ENCODE measurements at regions not wholly inside any gene's neighbourhood (a gene's known extent, or its start where the extent isn't known, plus 50 kb on each side); places are given as distances from the start of the nearest gene placed in this dataset.

- FAIRE-seq = no peak
- Histone ChIP-seq H3K4me3 (ENCODE audit: extremely low read depth in 1 of 4, insufficient read depth in 2 of 4, low read depth in 3 of 4, low read length in 4 of 4) (no peak overlapping the region), H2BK12ac (ENCODE audit: low read depth, low read length) (no peak overlapping the region), H3K9ac (replicated peaks in 1 of 4; ENCODE audit: extremely low read depth in 1 of 4, low read depth in 3 of 4, low read length in 3 of 4) (no peak overlapping the region), H4K8ac (ENCODE audit: extremely low read depth, insufficient read depth, low read length) (no peak overlapping the region), H3K4ac (replicated peaks; ENCODE audit: insufficient read length, low read depth, low read length) (no peak overlapping the region), H2BK20ac (ENCODE audit: low read length) (no peak overlapping the region), H4K20me1 (replicated peaks in 1 of 2; ENCODE audit: control insufficient read depth in 1 of 2, insufficient read depth in 2 of 2, low read length in 2 of 2) (peaks cover 3 to 22% of the 10 kb centered on the region in 2 experiments), H4K5ac (ENCODE audit: insufficient read length, low read depth, low read length) (no peak overlapping the region), H3K4me2 (ENCODE audit: insufficient read depth in 1 of 2, low read depth in 2 of 2, low read length in 2 of 2) (no peak overlapping the region), H3K9me3 (ENCODE audit: insufficient read depth in 2 of 2, low read depth in 1 of 2, low read length in 1 of 2) (0 out of 4 replicates have a peak, but pooled peaks cover 0 to 4% of the 10 kb centered on the region in 2 experiments), H3K4me1 (replicated peaks in 1 of 4; ENCODE audit: control insufficient read depth in 3 of 4, insufficient read depth in 4 of 4, low read length in 3 of 4) (no peaks in the 10 kb centered on the region), H3K27me3 (replicated peaks in 1 of 4; ENCODE audit: control insufficient read depth in 3 of 4, extremely low read depth in 1 of 4, insufficient read depth in 3 of 4, low read length in 3 of 4) (no peaks in the 10 kb centered on the region; a peak in 1 of 7 replicates), H3K56ac (replicated peaks; ENCODE audit: insufficient read length, low read depth, low read length) (no peak overlapping the region), H2AK5ac (ENCODE audit: low read depth, low read length) (no peak overlapping the region), H3K23me2 (ENCODE audit: low read depth, low read length) (peaks cover 22% of the 10 kb centered on the region; the same call in 1 of the 2 replicates), H3K79me2 (ENCODE audit: control insufficient read depth in 1 of 2, insufficient read depth in 2 of 2, low read length in 2 of 2) (no peaks in the 10 kb centered on the region), H3K36me3 (ENCODE audit: control insufficient read depth in 2 of 4, insufficient read depth in 4 of 4, low read length in 3 of 4) (peaks cover 0 to 7% (median 0%) of the 10 kb centered on the region in 4 experiments; a peak in 1 of 8 replicates), H2BK15ac (ENCODE audit: low read length) (no peak overlapping the region), H3K23ac (ENCODE audit: insufficient read length) (no peak overlapping the region), H3K18ac (ENCODE audit: extremely low read depth, low read length) (no peak overlapping the region), H2BK5ac (ENCODE audit: low read depth, low read length) (no peak overlapping the region), H3K27ac (ENCODE audit: low read depth, low read length) (no peak overlapping the region), H3K79me1 (ENCODE audit: low read depth, low read length) (no peaks in the 10 kb centered on the region), H4K91ac (replicated peaks; ENCODE audit: insufficient read length, low read length) (no peak overlapping the region), H3K14ac (ENCODE audit: insufficient read length) (no peak overlapping the region), H2BK120ac (replicated peaks; ENCODE audit: low read depth, low read length) (no peak overlapping the region), H2AFZ (ENCODE audit: low read length) (no peak overlapping the region)
- ChIA-PET POLR2A (ENCODE audit: partially characterized antibody) (no interaction called here), CTCF (ENCODE audit: partially characterized antibody) (interaction anchor here (0.9 to 1.4 kb wide), 3 partner anchors 10 to 244 kb away, joined by 3 read pairs; no protein-coding TSS in a partner anchor)
- no peak for TF ChIP-seq SP2 (IDR thresholded peaks at IDR 0.05; ENCODE audit: low read length)
- TF ChIP-seq JUND (IDR thresholded peaks at IDR 0.05; ENCODE audit: low read length) = no peak
- no peak for TF ChIP-seq TBP (IDR thresholded peaks at IDR 0.05; ENCODE audit: low read depth, low read length)
- TF ChIP-seq BRCA1 (IDR thresholded peaks at IDR 0.05; ENCODE audit: low read depth, low read length) = no peak
- TF ChIP-seq SP1 (IDR thresholded peaks at IDR 0.05; ENCODE audit: low read depth, low read length) = no peak
- no peak for TF ChIP-seq RAD21 (IDR thresholded peaks at IDR 0.05 in 1 of 2, conservative IDR thresholded peaks at IDR 0.05 in 1 of 2; ENCODE audit: low read depth in 2 of 2, low read length in 2 of 2)
- TF ChIP-seq TAF7 (optimal IDR thresholded peaks at IDR 0.05; ENCODE audit: borderline replicate concordance, low read depth, low read length) = no peak
- TF ChIP-seq NRF1 (IDR thresholded peaks at IDR 0.05; ENCODE audit: low read depth, low read length) = no peak
- no peak for TF ChIP-seq SIX5 (IDR thresholded peaks at IDR 0.05; ENCODE audit: low read depth, low read length)
- TF ChIP-seq KDM5A (IDR thresholded peaks at IDR 0.05; ENCODE audit: low read length) = no peak
- no peak for TF ChIP-seq CBX5 (IDR thresholded peaks at IDR 0.05; ENCODE audit: low read depth, low read length)
- no peak for TF ChIP-seq GTF2F1 (IDR thresholded peaks at IDR 0.05; ENCODE audit: borderline replicate concordance, low read depth, low read length)
- TF ChIP-seq CTBP2 (IDR thresholded peaks at IDR 0.05; ENCODE audit: borderline replicate concordance, insufficient read depth, insufficient read length, low read length) = no peak
- no peak for TF ChIP-seq TEAD4 (IDR thresholded peaks at IDR 0.05; ENCODE audit: low read depth, low read length)
- TF ChIP-seq SRF (IDR thresholded peaks at IDR 0.05; ENCODE audit: low read depth, low read length) = no peak
- DNase-seq (ENCODE audit: low read depth in 1 of 2, low spot score in 2 of 2) = no peak
- WGBS, 2 experiments (ENCODE audit: extremely low coverage in 1 of 2, insufficient coverage in 1 of 2, insufficient read length in 1 of 2, insufficient replicate concordance in 2 of 2, low coverage in 1 of 2, low lambda C conversion rate in 2 of 2, missing lambda C conversion rate in 1 of 2) = 91% methylated on average over 8 of the region's 8 CpGs; no CpG with 5 or more reads in 1 of the 2 experiments
Observed at GRCh38 chr9:89256642-89257041, 54.4 kb upstream of the CKS2 start.

Measured in H1 (cell line).